GM21528 (cell line): ENCODE measurements at regions not wholly inside any gene's neighbourhood (a gene's known extent, or its start where the extent isn't known, plus 50 kb on each side); places are given as distances from the start of the nearest gene placed in this dataset.
"Not testable (repeated sequence)": the region's sequence is repeated elsewhere in the genome, so short reads cannot be mapped to it uniquely, and the experiment has no call there.

ENCODE experiments used
- ATAC-seq: cut with Tn5 transposase; IDR thresholded peaks from one replicate; pipeline ENCODE4 v1.9.1; 2021; ENCODE audit warnings: mild to moderate bottlenecking, moderate library complexity; ENCODE audit not compliant: unreplicated experiment, low FRiP score

GRCh38 chr10:47646686-47647273 is 116.6 kb downstream of the SYT15B start:
- ATAC-seq = not testable (repeated sequence)

- not testable (repeated sequence) for ATAC-seq
Observed at GRCh38 chr10:47626975-47627374, 103.5 kb upstream of the AGAP9 start.

- not testable (repeated sequence) for ATAC-seq
Observed at GRCh38 chr10:47622719-47623118, 99.3 kb upstream of the AGAP9 start.

DNA sequence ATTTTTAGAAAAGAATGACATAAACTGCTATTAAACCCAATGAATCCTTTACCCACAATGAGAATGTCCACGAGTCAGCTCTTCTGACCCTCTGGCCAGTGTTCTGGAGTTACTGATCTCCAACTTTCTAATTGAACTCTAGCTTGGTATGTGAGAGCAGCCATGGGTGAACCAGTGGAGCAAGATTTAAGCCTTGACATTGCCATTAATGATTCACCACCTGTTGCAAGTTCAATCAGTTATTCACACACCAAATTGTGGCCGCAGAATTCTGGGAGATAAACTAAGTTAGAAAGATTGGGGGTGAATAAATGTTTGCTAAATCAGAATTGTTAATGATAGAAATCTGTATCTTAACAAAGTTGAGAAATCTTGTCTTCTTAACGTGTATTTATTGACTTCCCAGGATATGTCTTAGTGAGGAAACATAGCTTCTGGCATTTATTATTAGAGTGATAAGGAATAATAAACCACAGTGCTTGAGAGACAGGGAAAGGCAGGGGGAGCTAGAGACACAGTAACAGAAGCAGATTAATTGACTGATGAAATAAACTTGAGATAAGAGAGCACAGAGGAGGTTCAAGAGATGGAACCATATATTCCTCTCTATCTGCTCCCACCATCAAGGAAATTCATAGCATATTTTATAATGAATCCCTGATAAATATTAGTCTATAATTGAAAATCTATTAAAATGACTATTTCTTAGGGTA is 96.0 kb upstream of the AGAP9 start:
- ATAC-seq = not testable (repeated sequence)

- ATAC-seq = not testable (repeated sequence)
Observed at GRCh38 chr10:47609311-47609710, 85.9 kb upstream of the AGAP9 start.

GRCh38 chr10:47605791-47606773 is 82.6 kb upstream of the AGAP9 start:
- not testable (repeated sequence) for ATAC-seq

DNA sequence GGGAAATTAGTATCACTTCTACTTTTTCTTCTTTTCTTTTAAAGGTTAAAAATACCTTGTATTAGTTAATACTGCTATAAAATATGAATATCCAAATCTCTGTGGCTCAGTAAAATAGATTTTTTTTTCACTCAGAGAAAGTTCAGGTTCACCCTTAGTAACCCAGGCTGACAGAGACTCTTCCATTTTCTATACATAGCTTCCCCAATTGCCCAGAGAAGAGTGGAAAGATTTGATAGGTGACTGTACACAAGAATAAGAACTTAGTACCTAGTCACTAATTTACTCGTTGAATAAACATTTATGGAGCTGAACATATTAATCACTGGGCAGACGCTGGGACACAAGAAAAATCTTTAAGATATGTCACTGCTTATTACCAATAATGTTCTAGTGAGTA is 77.2 kb upstream of the AGAP9 start:
- ATAC-seq = not testable (repeated sequence)

GRCh38 chr10:47600127-47600526 is 76.7 kb upstream of the AGAP9 start:
- ATAC-seq = not testable (repeated sequence)

DNA sequence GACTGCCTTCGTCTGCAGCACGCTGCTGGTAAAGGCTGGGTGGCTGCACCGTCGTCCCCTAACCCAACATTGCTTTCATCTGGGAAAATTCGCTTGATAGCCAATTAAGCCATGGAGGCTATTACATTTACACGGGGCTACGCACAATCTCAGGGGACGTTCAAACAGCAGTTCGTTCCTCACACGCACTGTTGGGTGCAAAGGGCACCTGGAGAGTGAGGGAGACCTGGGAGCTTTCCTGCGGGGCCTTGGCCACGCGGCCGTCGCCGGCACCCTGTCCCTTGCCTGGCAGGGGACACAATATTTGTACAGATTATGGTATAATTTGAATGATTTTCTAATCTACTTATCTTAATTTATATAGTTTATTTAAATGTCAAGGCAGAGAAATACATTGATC is 76.2 kb upstream of the AGAP9 start:
- ATAC-seq = not testable (repeated sequence)

DNA sequence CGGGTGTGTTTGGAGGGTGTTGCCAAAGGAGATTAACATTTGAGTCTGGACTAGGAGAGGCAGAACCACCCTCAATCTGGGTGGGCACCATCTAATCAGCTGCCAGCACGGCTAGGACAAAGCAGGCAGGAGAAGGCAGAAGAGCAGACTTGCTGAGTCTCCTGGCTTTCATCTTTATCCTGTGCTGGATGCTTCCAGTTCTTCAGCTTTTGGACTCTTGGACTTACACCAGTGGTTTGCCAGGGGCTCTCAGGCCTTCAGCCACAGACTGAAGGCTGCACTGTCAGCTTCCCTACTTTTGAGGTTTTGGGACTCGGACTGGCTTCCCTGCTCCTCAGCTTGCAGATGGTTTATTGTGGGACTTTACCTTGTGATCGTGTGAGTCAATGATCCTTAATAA is 70.4 kb upstream of the AGAP9 start:
- not testable (repeated sequence) for ATAC-seq

GRCh38 chr10:47593129-47593528 is 69.7 kb upstream of the AGAP9 start:
- ATAC-seq = not testable (repeated sequence)

GRCh38 chr10:47590956-47591355 is 67.5 kb upstream of the AGAP9 start:
- not testable (repeated sequence) for ATAC-seq

- not testable (repeated sequence) for ATAC-seq
Observed at GRCh38 chr10:47590534-47590933, 67.1 kb upstream of the AGAP9 start.

DNA sequence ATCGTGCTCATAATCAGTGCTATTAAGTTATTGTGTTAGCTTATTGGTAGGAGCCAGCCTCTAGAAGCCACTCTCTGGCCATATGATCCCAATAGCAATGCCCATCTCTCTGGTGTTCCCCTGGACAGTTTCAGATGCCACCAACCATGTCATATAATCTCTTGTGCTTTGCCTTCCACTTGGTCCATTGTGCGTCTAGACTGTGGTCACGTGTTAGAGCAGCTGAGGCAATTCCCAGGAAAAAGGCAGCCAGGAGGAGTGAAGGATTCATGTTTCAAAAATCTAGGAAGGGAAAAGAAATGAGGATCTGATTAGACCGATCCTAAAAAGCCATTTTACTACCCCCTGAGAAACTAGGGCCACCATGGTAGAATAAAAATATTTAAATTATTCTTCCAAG is 58.6 kb upstream of the AGAP9 start:
- not testable (repeated sequence) for ATAC-seq

DNA sequence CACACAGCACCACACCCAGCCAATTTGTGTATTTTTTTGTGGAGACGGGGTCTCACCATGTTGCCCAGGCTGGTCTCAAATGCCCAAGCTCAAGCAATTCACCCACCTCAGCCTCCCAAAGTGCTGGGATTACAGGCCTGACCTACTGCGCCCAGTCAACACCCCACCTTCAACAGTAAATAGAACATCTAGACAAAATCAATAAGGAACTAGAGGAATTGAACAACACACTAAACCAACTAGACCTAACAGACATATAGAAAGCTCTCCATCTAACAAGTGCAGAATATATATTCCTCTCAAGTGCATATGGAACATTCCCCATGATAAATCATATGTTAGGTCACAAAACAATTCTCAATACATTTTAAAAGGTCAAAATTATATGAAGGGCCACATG is 56.6 kb upstream of the AGAP9 start:
- ATAC-seq = not testable (repeated sequence)

- ATAC-seq = peak; percentile 99
Observed at GRCh38 chr10:47578547-47578946, 55.1 kb upstream of the AGAP9 start.
